ENCODE measurements at regions not wholly inside any gene's neighbourhood (a gene's known extent, or its start where the extent isn't known, plus 50 kb on each side); places are given as distances from the start of the nearest gene placed in this dataset.

DNA sequence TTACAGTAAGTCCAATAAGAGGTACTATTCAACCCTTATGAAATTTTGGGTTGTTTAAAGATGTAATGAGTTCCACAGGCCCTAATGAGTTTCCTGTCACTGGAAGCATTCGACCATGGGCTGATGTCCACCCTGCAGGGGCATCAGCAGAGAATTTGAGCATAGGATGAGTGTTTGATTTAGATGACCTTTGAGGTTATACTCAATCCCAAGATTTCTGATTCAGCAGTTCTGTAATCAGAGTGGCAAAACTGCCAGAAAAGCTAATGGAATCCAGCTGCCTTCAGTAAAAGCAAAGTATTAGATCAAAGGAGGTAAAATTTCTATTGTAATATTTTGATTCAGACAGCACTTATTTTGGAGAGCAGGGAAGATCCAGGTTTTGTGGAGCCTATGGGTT lies 68.3 kb downstream of the COX7C start:
- Histone ChIP-seq H3K4me3 (replicated peaks in 1 of 4; ENCODE audit: control extremely low read depth in 1 of 4, insufficient read depth in 1 of 4, low read depth in 3 of 4, low read length in 4 of 4) (no peak overlapping the region), H4K20me1 (ENCODE audit: control insufficient read depth, extremely low read depth, insufficient read depth, low read length) (no peaks in the 10 kb centered on the region), H3K36me3 (ENCODE audit: control insufficient read depth, insufficient read depth, low read length) (no peaks in the 10 kb centered on the region), H3K9ac (ENCODE audit: insufficient read depth, low read length) (no peak overlapping the region), H3K4me2 (ENCODE audit: extremely low read depth, insufficient read depth, low read length) (no peak overlapping the region), H3K9me3 (ENCODE audit: control insufficient read depth, insufficient read depth, low read depth, low read length) (no peaks in the 10 kb centered on the region), H3K4me1 (ENCODE audit: control insufficient read depth, extremely low read depth, insufficient read depth, low read length) (no peaks in the 10 kb centered on the region), H3K79me2 (ENCODE audit: control insufficient read depth, insufficient read depth, low read length) (no peaks in the 10 kb centered on the region), H2AFZ (ENCODE audit: low read length) (no peak overlapping the region), H3K27me3 (ENCODE audit: control insufficient read depth, insufficient read depth, low read length) (no peaks in the 10 kb centered on the region), H3K27ac (ENCODE audit: insufficient read depth, low read length) (no peak overlapping the region)
- DNase-seq (ENCODE audit: low read depth in 2 of 2) = peak in 1 of 2 donors; percentile 5
- TF ChIP-seq, protein P1, sequence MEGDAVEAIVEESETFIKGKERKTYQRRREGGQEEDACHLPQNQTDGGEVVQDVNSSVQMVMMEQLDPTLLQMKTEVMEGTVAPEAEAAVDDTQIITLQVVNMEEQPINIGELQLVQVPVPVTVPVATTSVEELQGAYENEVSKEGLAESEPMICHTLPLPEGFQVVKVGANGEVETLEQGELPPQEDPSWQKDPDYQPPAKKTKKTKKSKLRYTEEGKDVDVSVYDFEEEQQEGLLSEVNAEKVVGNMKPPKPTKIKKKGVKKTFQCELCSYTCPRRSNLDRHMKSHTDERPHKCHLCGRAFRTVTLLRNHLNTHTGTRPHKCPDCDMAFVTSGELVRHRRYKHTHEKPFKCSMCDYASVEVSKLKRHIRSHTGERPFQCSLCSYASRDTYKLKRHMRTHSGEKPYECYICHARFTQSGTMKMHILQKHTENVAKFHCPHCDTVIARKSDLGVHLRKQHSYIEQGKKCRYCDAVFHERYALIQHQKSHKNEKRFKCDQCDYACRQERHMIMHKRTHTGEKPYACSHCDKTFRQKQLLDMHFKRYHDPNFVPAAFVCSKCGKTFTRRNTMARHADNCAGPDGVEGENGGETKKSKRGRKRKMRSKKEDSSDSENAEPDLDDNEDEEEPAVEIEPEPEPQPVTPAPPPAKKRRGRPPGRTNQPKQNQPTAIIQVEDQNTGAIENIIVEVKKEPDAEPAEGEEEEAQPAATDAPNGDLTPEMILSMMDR (conservative IDR thresholded peaks at IDR 0.05 in 1 of 2, IDR thresholded peaks at IDR 0.05 in 1 of 2; ENCODE audit: low read depth in 1 of 2, low read length in 2 of 2) = no peak
- TF ChIP-seq EZH2 (IDR thresholded peaks at IDR 0.05; ENCODE audit: low read length, missing control alignments) = no peak

DNA sequence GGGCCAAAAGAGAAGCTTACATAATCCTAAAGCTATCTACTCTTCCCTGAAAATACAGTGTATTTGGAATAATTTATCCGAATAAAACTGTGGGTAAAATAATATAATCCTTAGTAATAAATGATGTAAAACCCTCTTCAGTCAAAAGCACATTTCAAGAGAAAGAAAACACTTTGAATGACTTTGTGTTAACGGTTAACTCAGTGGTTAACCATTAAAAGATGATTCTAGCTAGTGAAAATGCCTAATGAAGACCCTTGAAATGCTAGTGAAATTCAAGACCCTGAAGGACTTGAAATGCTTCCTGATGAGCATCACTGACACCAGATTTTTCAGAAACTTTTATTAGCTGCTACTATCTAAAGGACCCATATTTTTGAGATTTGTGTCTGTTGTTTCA lies 70.7 kb downstream of the COX7C start:
- no peak overlapping the region for H3K9ac ChIP-seq (ENCODE audit: insufficient read depth, low read length)
- no peaks in the 10 kb centered on the region for H3K27me3 ChIP-seq (ENCODE audit: control insufficient read depth, insufficient read depth, low read length)
- no peaks in the 10 kb centered on the region for H3K9me3 ChIP-seq (ENCODE audit: control insufficient read depth, insufficient read depth, low read depth, low read length)
- H3K4me1 ChIP-seq (ENCODE audit: control insufficient read depth, extremely low read depth, insufficient read depth, low read length) = no peaks in the 10 kb centered on the region
- no peak overlapping the region for H3K4me3 ChIP-seq (replicated peaks in 1 of 4; ENCODE audit: control extremely low read depth in 1 of 4, insufficient read depth in 1 of 4, low read depth in 3 of 4, low read length in 4 of 4)
- DNase-seq (ENCODE audit: low read depth in 2 of 2) = no peak
- no peaks in the 10 kb centered on the region for H3K36me3 ChIP-seq (ENCODE audit: control insufficient read depth, insufficient read depth, low read length)
- H3K79me2 ChIP-seq (ENCODE audit: control insufficient read depth, insufficient read depth, low read length) = no peaks in the 10 kb centered on the region
- H4K20me1 ChIP-seq (ENCODE audit: control insufficient read depth, extremely low read depth, insufficient read depth, low read length) = no peaks in the 10 kb centered on the region
- no peak overlapping the region for H3K4me2 ChIP-seq (ENCODE audit: extremely low read depth, insufficient read depth, low read length)
- TF ChIP-seq EZH2 (IDR thresholded peaks at IDR 0.05; ENCODE audit: low read length, missing control alignments) = no peak
- TF ChIP-seq, protein P1 (conservative IDR thresholded peaks at IDR 0.05 in 1 of 2, IDR thresholded peaks at IDR 0.05 in 1 of 2; ENCODE audit: low read depth in 1 of 2, low read length in 2 of 2) = no peak
- no peak overlapping the region for H3K27ac ChIP-seq (ENCODE audit: insufficient read depth, low read length)
- H2AFZ ChIP-seq (ENCODE audit: low read length) = no peak overlapping the region

DNA sequence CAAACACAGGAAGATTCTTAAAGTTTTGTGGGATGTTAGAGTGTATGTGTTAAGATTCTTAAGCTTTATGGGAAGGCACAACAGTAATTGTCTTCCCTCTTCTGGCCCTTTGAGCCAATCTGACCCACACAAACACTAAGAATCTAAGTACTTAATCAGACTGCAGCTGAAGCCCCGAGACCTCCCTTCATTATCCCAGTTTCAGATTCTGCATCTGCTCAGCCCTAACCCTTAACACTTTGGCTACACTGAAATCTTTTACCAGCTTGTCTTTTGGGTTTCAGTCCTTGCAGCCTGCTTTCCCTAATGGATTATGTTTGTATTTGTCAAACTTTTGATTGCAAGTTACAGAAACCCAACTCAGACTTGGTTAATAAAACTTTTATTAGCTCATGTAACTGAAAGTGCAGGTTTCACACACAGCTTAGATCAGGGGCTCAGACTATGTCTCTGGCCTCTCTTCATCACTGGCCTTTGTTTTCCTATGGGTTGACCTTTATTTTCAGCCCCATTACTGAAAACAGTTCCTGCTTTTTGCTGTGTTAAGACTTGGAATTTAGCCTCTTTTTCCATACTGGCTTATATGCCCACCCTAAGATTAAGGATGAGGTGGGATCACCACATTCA lies 71.5 kb downstream of the COX7C start:
- Histone ChIP-seq H2AFZ (ENCODE audit: low read length) (no peak overlapping the region), H3K27ac (ENCODE audit: insufficient read depth, low read length) (no peak overlapping the region), H3K4me1 (ENCODE audit: control insufficient read depth, extremely low read depth, insufficient read depth, low read length) (no peaks in the 10 kb centered on the region), H3K4me2 (ENCODE audit: extremely low read depth, insufficient read depth, low read length) (no peak overlapping the region), H3K27me3 (ENCODE audit: control insufficient read depth, insufficient read depth, low read length) (no peaks in the 10 kb centered on the region), H3K4me3 (replicated peaks in 1 of 4; ENCODE audit: control extremely low read depth in 1 of 4, insufficient read depth in 1 of 4, low read depth in 3 of 4, low read length in 4 of 4) (no peak overlapping the region), H3K79me2 (ENCODE audit: control insufficient read depth, insufficient read depth, low read length) (no peaks in the 10 kb centered on the region), H3K9me3 (ENCODE audit: control insufficient read depth, insufficient read depth, low read depth, low read length) (no peaks in the 10 kb centered on the region), H4K20me1 (ENCODE audit: control insufficient read depth, extremely low read depth, insufficient read depth, low read length) (no peaks in the 10 kb centered on the region), H3K9ac (ENCODE audit: insufficient read depth, low read length) (no peak overlapping the region), H3K36me3 (ENCODE audit: control insufficient read depth, insufficient read depth, low read length) (no peaks in the 10 kb centered on the region)
- no peak for TF ChIP-seq EZH2 (IDR thresholded peaks at IDR 0.05; ENCODE audit: low read length, missing control alignments)
- TF ChIP-seq, protein P1 (conservative IDR thresholded peaks at IDR 0.05 in 1 of 2, IDR thresholded peaks at IDR 0.05 in 1 of 2; ENCODE audit: low read depth in 1 of 2, low read length in 2 of 2) = no peak
- no peak for DNase-seq (ENCODE audit: low read depth in 2 of 2)
